WTC11 (cell line): ENCODE measurements at regions not wholly inside any gene's neighbourhood (a gene's known extent, or its start where the extent isn't known, plus 50 kb on each side); places are given as distances from the start of the nearest gene placed in this dataset.

Source experiments
- ATAC-seq: fragments of 200-7000 bp; cut with Tn5 transposase; 2 replicates; pipeline ENCODE4 v1.10.0; 2021; ENCODE audit warnings: mild to moderate bottlenecking, moderate library complexity
- CTCF ChIA-PET: fragments of 300-600 bp; sonication (Branson Sonifier 250); formaldehyde crosslinking; loops from one replicate; lab custom pipeline; 2021; ENCODE audit warnings: antibody characterized with exemption; lab: Charles Lee
- POLR2A ChIA-PET: fragments of 350-600 bp; sonication (Branson Sonifier 250); formaldehyde crosslinking; loops from one replicate; lab custom pipeline; 2021; ENCODE audit warnings: antibody characterized with exemption; lab: Charles Lee
- DNase-seq: peaks from one replicate; pipeline ENCODE4 v3.0.0; 2021; ENCODE audit warnings: low spot score
- H3K27ac Mint-ChIP-seq: 2 replicates; pipeline ENCODE4 v1.8.0; 2021; ENCODE audit warnings: mixed read lengths
- H3K27me3 Mint-ChIP-seq: 2 replicates; pipeline ENCODE4 v1.8.0; 2021; ENCODE audit warnings: low read depth, mild to moderate bottlenecking, moderate library complexity, mixed read lengths
- H3K36me3 Mint-ChIP-seq: 2 replicates; pipeline ENCODE4 v1.8.0; 2021; ENCODE audit warnings: mixed read lengths
- H3K4me1 Mint-ChIP-seq: 2 replicates; pipeline ENCODE4 v1.8.0; 2022; ENCODE audit warnings: mixed read lengths
- H3K4me3 Mint-ChIP-seq: 2 replicates; pipeline ENCODE4 v1.8.0; 2021; ENCODE audit warnings: mild to moderate bottlenecking, moderate library complexity, mixed read lengths
- H3K9me3 Mint-ChIP-seq: 2 replicates; pipeline ENCODE4 v1.8.0; 2021; ENCODE audit warnings: mixed read lengths
- ARID4B ChIP-seq: sonication (generic); formaldehyde crosslinking; IDR thresholded peaks from 2 replicates; pipeline ENCODE4 v1.8.0; 2023; ENCODE audit warnings: missing genetic modification reagents, mild to moderate bottlenecking, borderline replicate concordance
- ATF1 ChIP-seq: sonication (generic); formaldehyde crosslinking; IDR thresholded peaks from 2 replicates; pipeline ENCODE4 v1.8.1; 2023; ENCODE audit warnings: mild to moderate bottlenecking, moderate library complexity, missing genetic modification reagents
- CDX4 ChIP-seq: fragments of 250-450 bp; sonication (Bioruptor Pico); IDR thresholded peaks from 2 replicates; pipeline ENCODE4 v1.9.0; 2021; ENCODE audit warnings: moderate library complexity, mild to moderate bottlenecking, inconsistent platforms, borderline replicate concordance
- ELF4 ChIP-seq: sonication (generic); formaldehyde crosslinking; IDR thresholded peaks from 2 replicates; pipeline ENCODE4 v1.8.1; 2022; ENCODE audit warnings: low read depth, mild to moderate bottlenecking, moderate library complexity, missing genetic modification reagents
- EMX1 ChIP-seq: fragments of 250-450 bp; sonication (Bioruptor Pico); IDR thresholded peaks from 2 replicates; pipeline ENCODE4 v1.8.0; 2021; ENCODE audit warnings: mild to moderate bottlenecking
- ETV6 ChIP-seq: sonication (generic); formaldehyde crosslinking; IDR thresholded peaks from 2 replicates; pipeline ENCODE4 v1.8.1; 2022; ENCODE audit warnings: mild to moderate bottlenecking, missing genetic modification reagents
- FOXP1 ChIP-seq: sonication (generic); formaldehyde crosslinking; IDR thresholded peaks from 2 replicates; pipeline ENCODE4 v1.8.0; 2022; ENCODE audit warnings: missing genetic modification reagents, mild to moderate bottlenecking, moderate library complexity, borderline replicate concordance
- GRHL2 ChIP-seq: fragments of 250-450 bp; sonication (Bioruptor Pico); IDR thresholded peaks from 2 replicates; pipeline ENCODE4 v1.8.0; 2022; ENCODE audit warnings: mild to moderate bottlenecking, moderate library complexity; ENCODE audit not compliant: insufficient replicate concordance, severe bottlenecking
- GTF2I ChIP-seq: fragments of 250-450 bp; sonication (Bioruptor Pico); conservative IDR thresholded peaks from 2 replicates; pipeline ENCODE4 v1.4.0; 2021; ENCODE audit warnings: mild to moderate bottlenecking
- NFYB ChIP-seq: sonication (generic); formaldehyde crosslinking; conservative IDR thresholded peaks from 2 replicates; pipeline ENCODE4 v1.8.0; 2022; ENCODE audit warnings: low read depth, missing genetic modification reagents
- NR1H2 ChIP-seq: sonication (generic); formaldehyde crosslinking; IDR thresholded peaks from 2 replicates; pipeline ENCODE4 v1.9.0; 2021; ENCODE audit warnings: mild to moderate bottlenecking, moderate library complexity, missing genetic modification reagents
- NR2C2 ChIP-seq: sonication (generic); formaldehyde crosslinking; IDR thresholded peaks from 2 replicates; pipeline ENCODE4 v1.8.0; 2022; ENCODE audit warnings: mild to moderate bottlenecking, missing genetic modification reagents
- PRRX2 ChIP-seq: fragments of 250-450 bp; sonication (Bioruptor Pico); IDR thresholded peaks from 2 replicates; pipeline ENCODE4 v1.8.0; 2021; ENCODE audit warnings: mild to moderate bottlenecking
- SP1 ChIP-seq: sonication (generic); formaldehyde crosslinking; conservative IDR thresholded peaks from 2 replicates; pipeline ENCODE4 v1.8.1; 2022; ENCODE audit warnings: missing genetic modification reagents
- ZNF121 ChIP-seq: sonication (generic); formaldehyde crosslinking; IDR thresholded peaks from 2 replicates; pipeline ENCODE4 v1.8.0; 2023; ENCODE audit warnings: missing genetic modification reagents
- ZNF416 ChIP-seq: fragments of 250-450 bp; sonication (Bioruptor Pico); IDR thresholded peaks from 2 replicates; pipeline ENCODE4 v1.9.0; 2021; ENCODE audit warnings: mild to moderate bottlenecking, inconsistent platforms
- ZNF532 ChIP-seq: fragments of 250-450 bp; sonication (Bioruptor Pico); IDR thresholded peaks from 2 replicates; pipeline ENCODE4 v1.9.0; 2021; ENCODE audit warnings: mild to moderate bottlenecking, borderline replicate concordance
- TF ChIP-seq, protein P1 (sequence below): fragments of 250-450 bp; sonication (Bioruptor Pico); IDR thresholded peaks from 2 replicates; pipeline ENCODE4 v1.9.0; 2021; ENCODE audit warnings: mild to moderate bottlenecking
- TF ChIP-seq, protein P2 (sequence below): sonication (generic); formaldehyde crosslinking; IDR thresholded peaks from 2 replicates; pipeline ENCODE4 v1.8.1; 2023; ENCODE audit warnings: mild to moderate bottlenecking, missing genetic modification reagents, moderate library complexity
- TF ChIP-seq, protein P3 (sequence below): sonication (generic); formaldehyde crosslinking; IDR thresholded peaks from 2 replicates; pipeline ENCODE4 v1.8.1; 2022; ENCODE audit warnings: low read depth, missing genetic modification reagents, borderline replicate concordance
- TF ChIP-seq, protein P4 (sequence below): sonication (generic); formaldehyde crosslinking; IDR thresholded peaks from 2 replicates; pipeline ENCODE4 v1.8.0; 2022; ENCODE audit warnings: mild to moderate bottlenecking, missing genetic modification reagents

GRCh38 chr2:164032995-164033394, 297.2 kb upstream of the FIGN start:
- DNase-seq: no peak
- TF ChIP-seq NR2C2 (CRISPR knock-in tag) (no peak), ARID4B (CRISPR knock-in tag) (no peak), ZNF532 (CRISPR knock-in tag) (no peak), FOXP1 (CRISPR knock-in tag) (no peak)
- no peak; the same call in 1 of the 2 replicates for ATAC-seq
- H3K4me3 Mint-ChIP-seq: no peak overlapping the region
- H3K27ac Mint-ChIP-seq: no peak overlapping the region
- no peaks in the 10 kb centered on the region; the same call in 1 of the 2 replicates for H3K27me3 Mint-ChIP-seq
- H3K9me3 Mint-ChIP-seq: no peaks in the 10 kb centered on the region
- no peaks in the 10 kb centered on the region for H3K36me3 Mint-ChIP-seq
- H3K4me1 Mint-ChIP-seq: peaks cover 11% of the 10 kb centered on the region
- CTCF ChIA-PET: interaction anchor here (1.2 kb wide), 1 partner anchor 13 kb away, joined by 3 read pairs; no protein-coding TSS in a partner anchor
- POLR2A ChIA-PET: no interaction called here

- no peak for TF ChIP-seq NR1H2 (CRISPR knock-in tag)
- TF ChIP-seq EMX1 (CRISPR knock-in tag): no peak
- TF ChIP-seq NR2C2 (CRISPR knock-in tag): no peak
- TF ChIP-seq CDX4: no peak
- no peak for TF ChIP-seq ELF4 (CRISPR knock-in tag)
- TF ChIP-seq PRRX2 (CRISPR knock-in tag): no peak
- TF ChIP-seq ZNF121 (CRISPR knock-in tag): no peak
- no peak for TF ChIP-seq GTF2I
- no peak for TF ChIP-seq ETV6 (CRISPR knock-in tag)
- TF ChIP-seq, protein P1, sequence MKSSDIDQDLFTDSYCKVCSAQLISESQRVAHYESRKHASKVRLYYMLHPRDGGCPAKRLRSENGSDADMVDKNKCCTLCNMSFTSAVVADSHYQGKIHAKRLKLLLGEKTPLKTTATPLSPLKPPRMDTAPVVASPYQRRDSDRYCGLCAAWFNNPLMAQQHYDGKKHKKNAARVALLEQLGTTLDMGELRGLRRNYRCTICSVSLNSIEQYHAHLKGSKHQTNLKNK: no peak
- no peak for TF ChIP-seq ZNF416 (CRISPR knock-in tag)
- TF ChIP-seq SP1: no peak
- TF ChIP-seq, protein P2, sequence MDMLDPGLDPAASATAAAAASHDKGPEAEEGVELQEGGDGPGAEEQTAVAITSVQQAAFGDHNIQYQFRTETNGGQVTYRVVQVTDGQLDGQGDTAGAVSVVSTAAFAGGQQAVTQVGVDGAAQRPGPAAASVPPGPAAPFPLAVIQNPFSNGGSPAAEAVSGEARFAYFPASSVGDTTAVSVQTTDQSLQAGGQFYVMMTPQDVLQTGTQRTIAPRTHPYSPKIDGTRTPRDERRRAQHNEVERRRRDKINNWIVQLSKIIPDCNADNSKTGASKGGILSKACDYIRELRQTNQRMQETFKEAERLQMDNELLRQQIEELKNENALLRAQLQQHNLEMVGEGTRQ (CRISPR knock-in tag): no peak
- no peak for TF ChIP-seq NFYB (CRISPR knock-in tag)
- TF ChIP-seq GRHL2 (CRISPR knock-in tag): no peak
- TF ChIP-seq, protein P3, sequence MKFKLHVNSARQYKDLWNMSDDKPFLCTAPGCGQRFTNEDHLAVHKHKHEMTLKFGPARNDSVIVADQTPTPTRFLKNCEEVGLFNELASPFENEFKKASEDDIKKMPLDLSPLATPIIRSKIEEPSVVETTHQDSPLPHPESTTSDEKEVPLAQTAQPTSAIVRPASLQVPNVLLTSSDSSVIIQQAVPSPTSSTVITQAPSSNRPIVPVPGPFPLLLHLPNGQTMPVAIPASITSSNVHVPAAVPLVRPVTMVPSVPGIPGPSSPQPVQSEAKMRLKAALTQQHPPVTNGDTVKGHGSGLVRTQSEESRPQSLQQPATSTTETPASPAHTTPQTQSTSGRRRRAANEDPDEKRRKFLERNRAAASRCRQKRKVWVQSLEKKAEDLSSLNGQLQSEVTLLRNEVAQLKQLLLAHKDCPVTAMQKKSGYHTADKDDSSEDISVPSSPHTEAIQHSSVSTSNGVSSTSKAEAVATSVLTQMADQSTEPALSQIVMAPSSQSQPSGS (CRISPR knock-in tag): no peak
- no peak for TF ChIP-seq ATF1 (CRISPR knock-in tag)
- TF ChIP-seq, protein P4, sequence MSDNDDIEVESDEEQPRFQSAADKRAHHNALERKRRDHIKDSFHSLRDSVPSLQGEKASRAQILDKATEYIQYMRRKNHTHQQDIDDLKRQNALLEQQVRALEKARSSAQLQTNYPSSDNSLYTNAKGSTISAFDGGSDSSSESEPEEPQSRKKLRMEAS (CRISPR knock-in tag): no peak
- Mint-ChIP-seq H3K27ac (no peak overlapping the region), H3K9me3 (no peaks in the 10 kb centered on the region), H3K27me3 (no peaks in the 10 kb centered on the region; the same call in 1 of the 2 replicates), H3K36me3 (no peaks in the 10 kb centered on the region), H3K4me3 (no peak overlapping the region), H3K4me1 (peaks cover 11% of the 10 kb centered on the region)
- ChIA-PET CTCF (no interaction called here), POLR2A (no interaction called here)
- DNase-seq: no peak
- ATAC-seq: no peak
Observed at GRCh38 chr2:164030623-164031022, 294.8 kb upstream of the FIGN start.
